Astrocyte (in vitro differentiated cells and primary cell): ENCODE measurements at regions not wholly inside any gene's neighbourhood (a gene's known extent, or its start where the extent isn't known, plus 50 kb on each side); places are given as distances from the start of the nearest gene placed in this dataset.

Experiments
- EZH2 ChIP-seq: IDR thresholded peaks from 2 replicates; pipeline ENCODE4 v1.6.1; 2012; ENCODE audit warnings: mild to moderate bottlenecking, low read length, inconsistent platforms; ENCODE audit not compliant: insufficient read depth
- TF ChIP-seq, protein P1 (sequence below): IDR thresholded peaks from 2 replicates; pipeline ENCODE4 v1.5.1; 2011; ENCODE audit warnings: low read depth, mild to moderate bottlenecking, inconsistent platforms, low read length, moderate library complexity; ENCODE audit not compliant: insufficient read depth

DNA sequence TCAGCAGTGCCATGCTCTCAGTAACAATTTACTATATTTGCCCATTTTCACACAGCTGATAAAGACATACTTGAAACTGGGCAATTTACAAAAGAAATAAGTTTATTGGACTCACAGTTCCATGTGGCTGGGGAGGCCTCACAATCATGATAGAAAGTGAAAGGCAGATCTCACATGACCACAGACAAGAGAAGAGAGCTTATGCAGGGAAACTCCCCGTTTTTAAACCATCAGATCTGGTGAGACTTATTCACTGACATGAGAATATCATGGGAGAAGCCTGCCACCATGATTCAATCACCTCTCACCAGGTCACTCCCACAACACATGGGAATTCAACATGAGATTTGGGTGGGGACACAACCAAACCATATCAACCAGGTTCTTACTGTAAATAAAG is 112.1 kb upstream of the C1orf87 start:
- no peak for TF ChIP-seq EZH2
- TF ChIP-seq, protein P1, sequence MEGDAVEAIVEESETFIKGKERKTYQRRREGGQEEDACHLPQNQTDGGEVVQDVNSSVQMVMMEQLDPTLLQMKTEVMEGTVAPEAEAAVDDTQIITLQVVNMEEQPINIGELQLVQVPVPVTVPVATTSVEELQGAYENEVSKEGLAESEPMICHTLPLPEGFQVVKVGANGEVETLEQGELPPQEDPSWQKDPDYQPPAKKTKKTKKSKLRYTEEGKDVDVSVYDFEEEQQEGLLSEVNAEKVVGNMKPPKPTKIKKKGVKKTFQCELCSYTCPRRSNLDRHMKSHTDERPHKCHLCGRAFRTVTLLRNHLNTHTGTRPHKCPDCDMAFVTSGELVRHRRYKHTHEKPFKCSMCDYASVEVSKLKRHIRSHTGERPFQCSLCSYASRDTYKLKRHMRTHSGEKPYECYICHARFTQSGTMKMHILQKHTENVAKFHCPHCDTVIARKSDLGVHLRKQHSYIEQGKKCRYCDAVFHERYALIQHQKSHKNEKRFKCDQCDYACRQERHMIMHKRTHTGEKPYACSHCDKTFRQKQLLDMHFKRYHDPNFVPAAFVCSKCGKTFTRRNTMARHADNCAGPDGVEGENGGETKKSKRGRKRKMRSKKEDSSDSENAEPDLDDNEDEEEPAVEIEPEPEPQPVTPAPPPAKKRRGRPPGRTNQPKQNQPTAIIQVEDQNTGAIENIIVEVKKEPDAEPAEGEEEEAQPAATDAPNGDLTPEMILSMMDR = no peak
